ENCODE measurements at regions not wholly inside any gene's neighbourhood (a gene's known extent, or its start where the extent isn't known, plus 50 kb on each side); places are given as distances from the start of the nearest gene placed in this dataset.

DNA sequence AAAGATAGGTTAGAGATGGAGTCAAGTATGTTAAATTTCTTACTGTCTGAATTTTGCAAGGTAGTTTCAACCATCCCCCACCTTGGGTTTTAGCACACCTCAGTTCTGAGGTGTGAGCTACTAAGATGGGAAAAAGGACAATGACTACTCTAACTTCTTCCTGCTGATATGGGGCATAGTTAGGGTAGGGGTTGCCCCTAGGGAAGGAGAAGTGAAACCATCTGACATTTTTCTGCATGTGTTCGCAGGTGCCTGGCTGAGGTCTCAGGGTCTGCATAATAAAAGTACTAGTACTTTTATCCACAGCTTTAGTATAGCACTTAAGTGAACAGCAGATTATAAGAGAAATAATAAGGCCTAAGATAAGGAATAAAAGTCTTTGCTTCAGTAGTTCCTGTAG is 129.5 kb upstream of the CYSLTR1 start:
- no peak for DNase-seq

DNA sequence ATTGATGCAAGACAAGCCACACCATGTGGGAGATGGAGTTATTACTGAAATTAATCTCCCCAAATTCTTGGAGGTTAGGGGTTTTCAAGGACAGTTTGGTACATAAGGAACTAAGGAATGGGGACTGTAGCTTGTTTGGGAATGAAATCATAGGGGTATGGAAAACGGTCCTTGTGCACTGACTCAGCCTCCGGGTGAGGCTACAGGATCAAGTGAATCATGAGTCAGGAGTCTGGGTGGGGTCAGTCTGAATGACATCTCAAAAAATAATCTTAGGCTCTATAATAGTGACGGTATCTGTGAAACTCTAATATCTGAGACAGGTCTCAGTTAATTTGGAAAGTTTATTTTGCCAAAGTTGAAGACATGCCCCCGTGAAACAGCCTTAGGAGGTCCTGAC is 128.5 kb upstream of the CYSLTR1 start:
- DNase-seq: no peak

DNA sequence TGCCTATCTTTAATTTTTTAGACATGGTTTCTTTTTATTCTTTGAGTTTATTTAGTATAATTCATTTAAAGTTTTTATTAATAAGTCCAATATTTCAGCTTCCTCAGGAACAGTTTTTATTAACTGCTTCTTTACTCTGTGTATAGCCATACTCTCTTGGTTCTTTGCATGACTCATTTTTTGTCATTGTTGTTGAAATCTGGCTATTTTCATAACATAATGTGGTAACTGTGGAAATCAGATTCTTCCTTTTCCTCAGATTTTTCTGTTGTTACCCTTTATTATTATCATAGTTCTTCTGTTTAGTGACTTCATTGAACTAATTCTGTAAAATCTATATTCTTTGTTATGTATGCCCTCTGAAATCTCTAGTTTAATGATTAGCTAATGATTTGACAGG is 124.9 kb upstream of the CYSLTR1 start:
- DNase-seq: no peak

DNA sequence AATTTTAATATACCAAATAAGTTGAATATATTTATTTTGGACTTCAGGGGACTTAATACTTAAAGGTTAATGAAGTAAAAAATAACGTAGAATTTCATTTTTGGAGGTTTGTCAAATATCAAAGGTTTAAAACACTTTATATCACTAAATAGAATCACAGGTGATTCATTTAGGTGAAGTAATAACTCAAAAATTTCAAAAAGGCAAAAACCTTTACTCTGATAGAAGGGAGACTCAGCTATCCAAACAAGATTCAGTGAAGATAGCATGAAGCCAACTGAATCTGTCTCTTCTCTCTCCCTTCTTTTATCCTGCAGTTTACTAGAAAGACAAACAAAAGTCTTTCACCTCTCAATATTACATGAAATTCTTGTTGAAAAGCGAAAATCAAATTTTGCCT is 110.2 kb upstream of the CYSLTR1 start:
- DNase-seq: no peak

DNA sequence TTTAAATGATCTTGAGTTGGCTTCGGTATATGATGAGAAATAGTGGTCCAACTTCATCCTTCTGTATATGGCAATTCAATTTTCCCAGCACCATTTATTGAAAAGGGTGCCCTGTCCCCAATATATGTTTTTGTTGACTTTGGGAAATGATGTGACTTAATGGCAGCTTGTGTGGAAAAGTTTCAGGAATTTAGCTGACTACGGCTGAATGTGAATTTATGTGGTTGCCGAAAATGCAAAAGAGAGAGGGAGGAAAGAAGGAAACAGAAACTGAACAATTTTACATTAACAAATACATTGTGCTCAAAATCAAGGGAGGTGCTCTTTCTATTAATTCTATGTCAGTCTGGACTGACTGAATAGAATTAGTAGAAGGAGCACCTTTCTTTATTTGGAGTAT is 101.8 kb upstream of the CYSLTR1 start:
- no peak for DNase-seq

DNA sequence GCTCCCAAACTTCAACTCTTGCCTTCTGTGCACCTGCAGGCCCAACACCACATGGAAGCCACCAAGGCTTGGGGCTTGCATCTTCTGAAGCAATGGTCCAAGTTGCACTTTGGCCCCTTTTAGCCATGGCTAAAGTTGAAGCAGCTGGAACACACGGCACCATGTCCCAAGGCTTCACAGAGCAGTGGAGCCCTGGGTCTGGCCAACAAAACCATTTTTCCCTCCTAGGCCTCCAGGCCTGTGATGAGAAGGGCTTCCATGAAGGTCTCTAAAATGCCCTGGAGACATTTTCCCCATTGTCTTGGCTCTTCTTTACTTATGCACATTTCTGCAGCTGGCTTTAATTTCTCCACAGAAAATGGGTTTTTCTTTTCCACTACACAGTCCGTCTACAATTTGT is 61.3 kb upstream of the CYSLTR1 start:
- DNase-seq: no peak

DNA sequence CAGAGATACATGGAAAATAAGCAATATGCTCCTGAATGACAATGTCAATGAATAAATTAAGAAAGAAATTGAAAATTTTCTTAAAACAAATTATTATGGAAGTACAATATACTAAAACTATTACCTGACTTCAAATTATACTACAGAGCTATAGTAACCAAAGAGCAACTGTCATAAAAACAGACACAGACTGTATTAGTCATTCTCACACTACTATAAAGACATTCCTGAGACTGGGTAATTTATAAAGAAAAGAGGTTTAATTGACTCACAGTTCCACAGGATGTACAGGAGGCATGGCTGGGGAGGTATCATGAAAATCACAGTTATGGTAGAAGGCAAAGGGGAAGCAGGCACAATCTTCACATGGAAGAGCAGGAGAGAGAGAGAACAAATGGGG is 60.0 kb upstream of the CYSLTR1 start:
- DNase-seq: no peak

DNA sequence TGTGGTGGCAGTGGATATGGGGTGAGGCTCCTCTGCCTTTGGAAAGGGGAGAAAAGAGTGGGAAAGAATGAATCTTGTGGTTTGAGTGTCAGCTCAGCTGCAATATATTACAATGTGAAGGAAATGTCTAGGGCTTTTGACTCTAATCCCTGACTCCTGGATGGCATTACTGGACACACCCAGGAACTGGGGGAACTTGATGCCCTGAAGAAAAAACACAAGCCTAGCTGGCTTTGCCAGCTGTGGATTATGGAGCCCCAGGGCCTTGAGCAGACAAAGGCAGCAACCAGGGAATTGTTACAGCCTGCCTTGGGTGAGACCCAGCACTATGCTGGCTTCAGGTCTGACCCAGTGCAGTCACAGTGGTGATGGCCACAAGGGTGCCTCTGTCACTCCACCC is 57.1 kb upstream of the CYSLTR1 start:
- no peak for DNase-seq

DNA sequence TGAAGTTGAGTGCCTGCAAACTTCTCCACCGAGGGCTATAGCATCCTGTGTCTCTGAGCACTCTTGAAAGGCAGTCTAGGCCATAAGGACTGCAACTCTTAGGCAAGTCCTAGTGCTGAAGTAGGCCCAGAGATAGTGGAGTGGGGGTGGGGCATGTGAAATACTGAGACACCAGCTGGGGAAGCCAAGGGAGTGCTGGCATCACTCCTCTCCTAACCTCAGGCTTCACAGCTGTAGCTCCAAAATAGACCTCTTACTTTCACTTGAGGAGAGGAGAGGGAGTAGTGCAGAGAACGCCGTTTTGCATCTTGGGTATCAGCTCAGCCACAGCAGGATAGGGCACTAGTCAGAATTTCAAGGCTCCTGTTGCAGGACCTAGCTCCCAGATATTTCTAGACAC is 56.2 kb upstream of the CYSLTR1 start:
- DNase-seq: no peak

DNA sequence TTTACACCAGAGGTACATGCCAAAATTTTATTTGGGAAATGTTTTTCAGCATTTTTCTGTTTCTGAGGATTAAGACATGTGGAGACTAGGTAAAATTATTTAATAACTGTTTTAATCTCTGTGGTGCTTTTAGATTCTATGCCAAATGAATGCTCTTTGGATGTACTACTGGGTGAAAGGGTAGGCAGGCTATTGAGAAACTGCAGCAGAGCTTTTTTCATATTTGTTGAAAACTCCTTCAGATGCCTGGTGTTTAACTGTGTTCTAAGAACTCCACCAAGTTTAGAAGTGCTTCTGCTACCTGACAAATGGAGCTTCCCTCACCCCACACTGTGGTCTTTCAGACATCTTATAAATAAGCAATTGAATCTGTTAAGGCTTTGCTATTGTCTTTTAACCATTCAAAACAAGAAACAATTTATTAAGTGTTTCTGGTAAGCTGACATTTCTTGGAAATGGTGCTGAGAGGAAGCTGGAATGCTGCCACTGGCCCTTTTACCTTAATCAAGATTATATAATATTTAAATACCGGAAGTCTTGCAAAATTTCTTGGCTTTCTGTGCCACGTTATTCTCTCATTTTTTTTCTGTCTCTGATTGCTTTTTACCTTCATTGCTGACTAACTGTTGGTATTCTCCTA is 51.2 kb upstream of the CYSLTR1 start:
- DNase-seq: peak; percentile 56
